ENCODE measurements at regions not wholly inside any gene's neighbourhood (a gene's known extent, or its start where the extent isn't known, plus 50 kb on each side); places are given as distances from the start of the nearest gene placed in this dataset.
"Not testable (repeated sequence)": the region's sequence is repeated elsewhere in the genome, so short reads cannot be mapped to it uniquely, and the experiment has no call there.

DNA sequence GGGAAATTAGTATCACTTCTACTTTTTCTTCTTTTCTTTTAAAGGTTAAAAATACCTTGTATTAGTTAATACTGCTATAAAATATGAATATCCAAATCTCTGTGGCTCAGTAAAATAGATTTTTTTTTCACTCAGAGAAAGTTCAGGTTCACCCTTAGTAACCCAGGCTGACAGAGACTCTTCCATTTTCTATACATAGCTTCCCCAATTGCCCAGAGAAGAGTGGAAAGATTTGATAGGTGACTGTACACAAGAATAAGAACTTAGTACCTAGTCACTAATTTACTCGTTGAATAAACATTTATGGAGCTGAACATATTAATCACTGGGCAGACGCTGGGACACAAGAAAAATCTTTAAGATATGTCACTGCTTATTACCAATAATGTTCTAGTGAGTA is 77.2 kb upstream of the AGAP9 start:
- TF ChIP-seq CTCF (conservative IDR thresholded peaks at IDR 0.05; ENCODE audit: low read depth, low read length); EZH2 (IDR thresholded peaks at IDR 0.05; ENCODE audit: low read length, unreplicated experiment): not testable (repeated sequence)

Measured in PC-3 (cell line).